ENCODE measurements at regions not wholly inside any gene's neighbourhood (a gene's known extent, or its start where the extent isn't known, plus 50 kb on each side); places are given as distances from the start of the nearest gene placed in this dataset.

DNA sequence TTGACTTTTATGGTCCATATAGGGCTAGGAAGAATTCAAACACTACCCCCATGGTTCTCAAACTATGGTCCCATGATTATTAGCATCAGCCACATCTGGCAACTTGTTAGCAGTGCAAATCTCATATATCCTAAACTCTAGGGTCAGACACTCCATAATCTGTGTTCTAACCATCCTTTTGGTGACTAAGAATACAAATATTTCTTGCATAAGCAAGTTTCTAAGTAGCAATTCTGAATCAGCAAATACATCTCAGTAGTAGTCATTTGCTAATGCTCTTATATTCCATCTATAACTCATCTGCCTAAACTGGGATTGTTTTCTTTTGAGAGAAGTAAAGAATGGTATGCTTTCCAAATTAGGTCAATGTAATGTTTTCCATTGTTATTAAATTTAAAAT is 447.3 kb downstream of the TMX3 start:
- TF ChIP-seq, protein P1, sequence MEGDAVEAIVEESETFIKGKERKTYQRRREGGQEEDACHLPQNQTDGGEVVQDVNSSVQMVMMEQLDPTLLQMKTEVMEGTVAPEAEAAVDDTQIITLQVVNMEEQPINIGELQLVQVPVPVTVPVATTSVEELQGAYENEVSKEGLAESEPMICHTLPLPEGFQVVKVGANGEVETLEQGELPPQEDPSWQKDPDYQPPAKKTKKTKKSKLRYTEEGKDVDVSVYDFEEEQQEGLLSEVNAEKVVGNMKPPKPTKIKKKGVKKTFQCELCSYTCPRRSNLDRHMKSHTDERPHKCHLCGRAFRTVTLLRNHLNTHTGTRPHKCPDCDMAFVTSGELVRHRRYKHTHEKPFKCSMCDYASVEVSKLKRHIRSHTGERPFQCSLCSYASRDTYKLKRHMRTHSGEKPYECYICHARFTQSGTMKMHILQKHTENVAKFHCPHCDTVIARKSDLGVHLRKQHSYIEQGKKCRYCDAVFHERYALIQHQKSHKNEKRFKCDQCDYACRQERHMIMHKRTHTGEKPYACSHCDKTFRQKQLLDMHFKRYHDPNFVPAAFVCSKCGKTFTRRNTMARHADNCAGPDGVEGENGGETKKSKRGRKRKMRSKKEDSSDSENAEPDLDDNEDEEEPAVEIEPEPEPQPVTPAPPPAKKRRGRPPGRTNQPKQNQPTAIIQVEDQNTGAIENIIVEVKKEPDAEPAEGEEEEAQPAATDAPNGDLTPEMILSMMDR (IDR thresholded peaks at IDR 0.05; ENCODE audit: control extremely low read depth in 1 of 3, insufficient read depth in 1 of 3, low read depth in 1 of 3, low read length in 3 of 3): no peak
- no peak for TF ChIP-seq PHF8 (conservative IDR thresholded peaks at IDR 0.05; ENCODE audit: low read depth, low read length)
- TF ChIP-seq, protein P2, sequence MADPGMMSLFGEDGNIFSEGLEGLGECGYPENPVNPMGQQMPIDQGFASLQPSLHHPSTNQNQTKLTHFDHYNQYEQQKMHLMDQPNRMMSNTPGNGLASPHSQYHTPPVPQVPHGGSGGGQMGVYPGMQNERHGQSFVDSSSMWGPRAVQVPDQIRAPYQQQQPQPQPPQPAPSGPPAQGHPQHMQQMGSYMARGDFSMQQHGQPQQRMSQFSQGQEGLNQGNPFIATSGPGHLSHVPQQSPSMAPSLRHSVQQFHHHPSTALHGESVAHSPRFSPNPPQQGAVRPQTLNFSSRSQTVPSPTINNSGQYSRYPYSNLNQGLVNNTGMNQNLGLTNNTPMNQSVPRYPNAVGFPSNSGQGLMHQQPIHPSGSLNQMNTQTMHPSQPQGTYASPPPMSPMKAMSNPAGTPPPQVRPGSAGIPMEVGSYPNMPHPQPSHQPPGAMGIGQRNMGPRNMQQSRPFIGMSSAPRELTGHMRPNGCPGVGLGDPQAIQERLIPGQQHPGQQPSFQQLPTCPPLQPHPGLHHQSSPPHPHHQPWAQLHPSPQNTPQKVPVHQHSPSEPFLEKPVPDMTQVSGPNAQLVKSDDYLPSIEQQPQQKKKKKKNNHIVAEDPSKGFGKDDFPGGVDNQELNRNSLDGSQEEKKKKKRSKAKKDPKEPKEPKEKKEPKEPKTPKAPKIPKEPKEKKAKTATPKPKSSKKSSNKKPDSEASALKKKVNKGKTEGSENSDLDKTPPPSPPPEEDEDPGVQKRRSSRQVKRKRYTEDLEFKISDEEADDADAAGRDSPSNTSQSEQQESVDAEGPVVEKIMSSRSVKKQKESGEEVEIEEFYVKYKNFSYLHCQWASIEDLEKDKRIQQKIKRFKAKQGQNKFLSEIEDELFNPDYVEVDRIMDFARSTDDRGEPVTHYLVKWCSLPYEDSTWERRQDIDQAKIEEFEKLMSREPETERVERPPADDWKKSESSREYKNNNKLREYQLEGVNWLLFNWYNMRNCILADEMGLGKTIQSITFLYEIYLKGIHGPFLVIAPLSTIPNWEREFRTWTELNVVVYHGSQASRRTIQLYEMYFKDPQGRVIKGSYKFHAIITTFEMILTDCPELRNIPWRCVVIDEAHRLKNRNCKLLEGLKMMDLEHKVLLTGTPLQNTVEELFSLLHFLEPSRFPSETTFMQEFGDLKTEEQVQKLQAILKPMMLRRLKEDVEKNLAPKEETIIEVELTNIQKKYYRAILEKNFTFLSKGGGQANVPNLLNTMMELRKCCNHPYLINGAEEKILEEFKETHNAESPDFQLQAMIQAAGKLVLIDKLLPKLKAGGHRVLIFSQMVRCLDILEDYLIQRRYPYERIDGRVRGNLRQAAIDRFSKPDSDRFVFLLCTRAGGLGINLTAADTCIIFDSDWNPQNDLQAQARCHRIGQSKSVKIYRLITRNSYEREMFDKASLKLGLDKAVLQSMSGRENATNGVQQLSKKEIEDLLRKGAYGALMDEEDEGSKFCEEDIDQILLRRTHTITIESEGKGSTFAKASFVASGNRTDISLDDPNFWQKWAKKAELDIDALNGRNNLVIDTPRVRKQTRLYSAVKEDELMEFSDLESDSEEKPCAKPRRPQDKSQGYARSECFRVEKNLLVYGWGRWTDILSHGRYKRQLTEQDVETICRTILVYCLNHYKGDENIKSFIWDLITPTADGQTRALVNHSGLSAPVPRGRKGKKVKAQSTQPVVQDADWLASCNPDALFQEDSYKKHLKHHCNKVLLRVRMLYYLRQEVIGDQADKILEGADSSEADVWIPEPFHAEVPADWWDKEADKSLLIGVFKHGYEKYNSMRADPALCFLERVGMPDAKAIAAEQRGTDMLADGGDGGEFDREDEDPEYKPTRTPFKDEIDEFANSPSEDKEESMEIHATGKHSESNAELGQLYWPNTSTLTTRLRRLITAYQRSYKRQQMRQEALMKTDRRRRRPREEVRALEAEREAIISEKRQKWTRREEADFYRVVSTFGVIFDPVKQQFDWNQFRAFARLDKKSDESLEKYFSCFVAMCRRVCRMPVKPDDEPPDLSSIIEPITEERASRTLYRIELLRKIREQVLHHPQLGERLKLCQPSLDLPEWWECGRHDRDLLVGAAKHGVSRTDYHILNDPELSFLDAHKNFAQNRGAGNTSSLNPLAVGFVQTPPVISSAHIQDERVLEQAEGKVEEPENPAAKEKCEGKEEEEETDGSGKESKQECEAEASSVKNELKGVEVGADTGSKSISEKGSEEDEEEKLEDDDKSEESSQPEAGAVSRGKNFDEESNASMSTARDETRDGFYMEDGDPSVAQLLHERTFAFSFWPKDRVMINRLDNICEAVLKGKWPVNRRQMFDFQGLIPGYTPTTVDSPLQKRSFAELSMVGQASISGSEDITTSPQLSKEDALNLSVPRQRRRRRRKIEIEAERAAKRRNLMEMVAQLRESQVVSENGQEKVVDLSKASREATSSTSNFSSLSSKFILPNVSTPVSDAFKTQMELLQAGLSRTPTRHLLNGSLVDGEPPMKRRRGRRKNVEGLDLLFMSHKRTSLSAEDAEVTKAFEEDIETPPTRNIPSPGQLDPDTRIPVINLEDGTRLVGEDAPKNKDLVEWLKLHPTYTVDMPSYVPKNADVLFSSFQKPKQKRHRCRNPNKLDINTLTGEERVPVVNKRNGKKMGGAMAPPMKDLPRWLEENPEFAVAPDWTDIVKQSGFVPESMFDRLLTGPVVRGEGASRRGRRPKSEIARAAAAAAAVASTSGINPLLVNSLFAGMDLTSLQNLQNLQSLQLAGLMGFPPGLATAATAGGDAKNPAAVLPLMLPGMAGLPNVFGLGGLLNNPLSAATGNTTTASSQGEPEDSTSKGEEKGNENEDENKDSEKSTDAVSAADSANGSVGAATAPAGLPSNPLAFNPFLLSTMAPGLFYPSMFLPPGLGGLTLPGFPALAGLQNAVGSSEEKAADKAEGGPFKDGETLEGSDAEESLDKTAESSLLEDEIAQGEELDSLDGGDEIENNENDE (IDR thresholded peaks at IDR 0.05; ENCODE audit: insufficient replicate concordance, low read length): no peak
- TF ChIP-seq EZH2 (IDR thresholded peaks at IDR 0.05; ENCODE audit: low read depth, low read length, severe bottlenecking): no peak
- no peak for TF ChIP-seq CBX5 (IDR thresholded peaks at IDR 0.05; ENCODE audit: low read depth, low read length)
- no peak for TF ChIP-seq RAD21 (IDR thresholded peaks at IDR 0.05 in 1 of 2, conservative IDR thresholded peaks at IDR 0.05 in 1 of 2; ENCODE audit: low read depth in 2 of 2, low read length in 2 of 2)
